DOHH2 (cell line): ENCODE measurements at regions not wholly inside any gene's neighbourhood (a gene's known extent, or its start where the extent isn't known, plus 50 kb on each side); places are given as distances from the start of the nearest gene placed in this dataset.

Experiments
- H3F3A ChIP-seq: fragments of 200-600 bp; sonication (generic), shearing (Covaris generic); 2 replicates; pipeline ENCODE4 v1.6.0; 2016; ENCODE audit warnings: antibody characterized with exemption, mild to moderate bottlenecking; ENCODE audit not compliant: control insufficient read depth, insufficient read depth
- H3K27ac ChIP-seq: fragments of 200-600 bp; sonication (generic); 2 replicates; pipeline ENCODE4 v1.5.1; 2014; ENCODE audit warnings: low read depth, mild to moderate bottlenecking, low read length, moderate library complexity
- H3K27me3 ChIP-seq: fragments of 200-600 bp; sonication (generic); 2 replicates; pipeline ENCODE4 v1.6.1; 2014; ENCODE audit warnings: mild to moderate bottlenecking, low read length, mixed read lengths; ENCODE audit not compliant: control insufficient read depth
- H3K36me3 ChIP-seq: fragments of 200-600 bp; sonication (generic); 2 replicates; pipeline ENCODE4 v1.6.1; 2014; ENCODE audit warnings: mild to moderate bottlenecking, low read length, moderate library complexity, mixed read lengths; ENCODE audit not compliant: control insufficient read depth
- H3K4me1 ChIP-seq: fragments of 200-600 bp; sonication (generic); 2 replicates; pipeline ENCODE4 v1.6.1; 2014; ENCODE audit warnings: mild to moderate bottlenecking, low read length, mixed read lengths; ENCODE audit not compliant: control insufficient read depth
- H3K4me2 ChIP-seq: fragments of 200-600 bp; sonication (generic); 2 replicates; pipeline ENCODE4 v1.6.0; 2014; ENCODE audit warnings: mild to moderate bottlenecking, low read length, moderate library complexity
- H3K4me3 ChIP-seq: fragments of 200-600 bp; sonication (generic); 2 replicates; pipeline ENCODE4 v1.5.1; 2014; ENCODE audit warnings: mild to moderate bottlenecking, low read length, mixed read lengths
- H3K79me2 ChIP-seq: fragments of 200-600 bp; sonication (generic); 2 replicates; pipeline ENCODE4 v1.6.1; 2014; ENCODE audit warnings: mild to moderate bottlenecking, low read length, mixed read lengths; ENCODE audit not compliant: control insufficient read depth
- H3K9me2 ChIP-seq: fragments of 200-600 bp; sonication (generic); replicated peaks from 2 replicates; pipeline ENCODE4 v1.6.1; 2014; ENCODE audit warnings: mild to moderate bottlenecking, low read length, mixed read lengths; ENCODE audit not compliant: control insufficient read depth
- H3K9me3 ChIP-seq: fragments of 200-600 bp; sonication (generic); 2 replicates; pipeline ENCODE4 v1.6.1; 2014; ENCODE audit warnings: antibody characterized with exemption, low read length, mixed read lengths; ENCODE audit not compliant: control insufficient read depth, insufficient read depth
- H4K20me1 ChIP-seq: fragments of 200-600 bp; sonication (generic); 2 replicates; pipeline ENCODE4 v1.6.0; 2014; ENCODE audit warnings: low read depth, mild to moderate bottlenecking, antibody characterized with exemption, low read length, moderate library complexity; ENCODE audit not compliant: control insufficient read depth, insufficient read depth
- CTCF ChIP-seq: fragments of 200-600 bp; sonication (generic); IDR thresholded peaks from one replicate; pipeline ENCODE4 v1.5.1; 2014; ENCODE audit warnings: antibody characterized with exemption, mild to moderate bottlenecking, low read depth, low read length; ENCODE audit not compliant: poor library complexity, severe bottlenecking
- EZH2phosphoT487 ChIP-seq: fragments of 200-600 bp; sonication (generic); IDR thresholded peaks from 2 replicates; pipeline ENCODE4 v1.6.1; 2017; ENCODE audit warnings: borderline replicate concordance, mild to moderate bottlenecking, antibody characterized with exemption, low read length, moderate library complexity, mixed read lengths

GRCh38 chr2:188893972-188894371 is 80.2 kb upstream of the COL3A1 start:
- H3K36me3 ChIP-seq = no peaks in the 10 kb centered on the region
- H3K27me3 ChIP-seq = no peaks in the 10 kb centered on the region
- no peaks in the 10 kb centered on the region for H3K9me2 ChIP-seq
- TF ChIP-seq EZH2phosphoT487 = no peak
- TF ChIP-seq CTCF = no peak
- no peak overlapping the region for H3K27ac ChIP-seq
- H4K20me1 ChIP-seq = no peaks in the 10 kb centered on the region
- H3K4me3 ChIP-seq = no peak overlapping the region
- H3K9me3 ChIP-seq = no peaks in the 10 kb centered on the region
- H3K4me1 ChIP-seq = no peaks in the 10 kb centered on the region
- no peak overlapping the region for H3K4me2 ChIP-seq
- H3F3A ChIP-seq = no peaks in the 10 kb centered on the region
- no peaks in the 10 kb centered on the region for H3K79me2 ChIP-seq

DNA sequence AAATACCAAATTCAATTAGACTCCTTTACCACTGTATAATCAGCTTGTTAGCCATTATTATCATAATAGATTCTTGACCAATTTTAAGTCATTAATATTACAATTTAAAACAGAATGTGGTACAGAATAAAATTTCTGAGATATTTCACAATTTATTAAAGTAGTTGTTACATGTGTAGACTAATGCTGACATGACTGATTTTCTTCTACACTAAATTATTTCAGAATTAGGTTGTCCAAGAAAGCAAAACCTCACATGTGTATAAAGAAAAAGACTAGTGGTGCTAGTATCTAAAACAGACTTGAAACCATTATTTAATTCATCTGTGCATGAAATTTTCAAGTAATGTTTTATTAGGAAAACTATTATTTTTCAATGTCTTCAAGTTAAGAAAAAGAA is 79.2 kb upstream of the COL3A1 start:
- H3F3A ChIP-seq = no peaks in the 10 kb centered on the region
- TF ChIP-seq EZH2phosphoT487 = no peak
- TF ChIP-seq CTCF = no peak
- H3K9me2 ChIP-seq = no peaks in the 10 kb centered on the region
- H3K27ac ChIP-seq = no peak overlapping the region
- H3K4me1 ChIP-seq = no peaks in the 10 kb centered on the region
- H3K27me3 ChIP-seq = no peaks in the 10 kb centered on the region
- no peaks in the 10 kb centered on the region for H3K79me2 ChIP-seq
- no peaks in the 10 kb centered on the region for H3K36me3 ChIP-seq
- no peak overlapping the region for H3K4me2 ChIP-seq
- H3K4me3 ChIP-seq = no peak overlapping the region
- no peaks in the 10 kb centered on the region for H4K20me1 ChIP-seq
- no peaks in the 10 kb centered on the region for H3K9me3 ChIP-seq

DNA sequence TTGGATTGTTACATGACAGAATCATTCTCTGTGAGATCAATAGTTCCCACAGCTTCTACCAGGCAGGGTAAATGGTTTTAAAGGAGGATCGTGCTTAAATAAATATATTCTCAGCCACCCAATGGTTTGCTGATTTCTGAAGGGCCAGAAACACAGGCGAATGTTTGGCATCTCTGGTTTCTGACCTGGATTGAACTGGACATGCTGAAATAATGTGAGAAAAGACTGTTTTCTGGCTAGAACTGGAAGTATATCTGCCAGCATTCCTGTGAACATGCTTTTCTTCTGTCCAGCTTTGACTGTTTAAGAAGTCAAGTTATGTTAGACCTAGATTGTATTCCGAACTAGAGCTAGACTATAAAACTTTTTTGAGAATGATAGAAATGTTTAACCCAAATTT is 77.1 kb upstream of the COL3A1 start:
- no peak overlapping the region for H3K4me3 ChIP-seq
- H3K27ac ChIP-seq = no peak overlapping the region

More for the DNA sequence above, 77.1 kb upstream of the COL3A1 start:
- no peaks in the 10 kb centered on the region for H4K20me1 ChIP-seq
- H3K36me3 ChIP-seq = no peaks in the 10 kb centered on the region
- TF ChIP-seq EZH2phosphoT487 = no peak
- no peak for TF ChIP-seq CTCF
- no peaks in the 10 kb centered on the region for H3K27me3 ChIP-seq
- no peak overlapping the region for H3K4me2 ChIP-seq
- H3F3A ChIP-seq = no peaks in the 10 kb centered on the region
- H3K9me3 ChIP-seq = no peaks in the 10 kb centered on the region
- no peaks in the 10 kb centered on the region for H3K4me1 ChIP-seq
- no peaks in the 10 kb centered on the region for H3K79me2 ChIP-seq
- H3K9me2 ChIP-seq = no peaks in the 10 kb centered on the region
